Liver (tissue), 7 donors: ENCODE measurements at regions not wholly inside any gene's neighbourhood (a gene's known extent, or its start where the extent isn't known, plus 50 kb on each side); places are given as distances from the start of the nearest gene placed in this dataset.
"Not testable (repeated sequence)": the region's sequence is repeated elsewhere in the genome, so short reads cannot be mapped to it uniquely, and the experiment has no call there.

Experiments
- DNase-seq: peaks from one replicate; pipeline ENCODE4 v3.0.0-alpha.2; 2017; ENCODE audit warnings: low spot score
- H3K27ac ChIP-seq, 2 donors: one replicate each; pipeline ENCODE4 v1.7.0; 2013; ENCODE audit warnings: inconsistent platforms in 2 of 2, low read length in 2 of 2, control low read depth in 1 of 2, low read depth in 1 of 2, mild to moderate bottlenecking in 1 of 2
- H3K27me3 ChIP-seq, 4 donors: one replicate each; pipeline versions ENCODE4 v1.6.1 to v1.7.0; 2013; ENCODE audit warnings: low read length in 3 of 4, inconsistent platforms in 1 of 4, mild to moderate bottlenecking in 1 of 4, moderate library complexity in 1 of 4; ENCODE audit not compliant: control insufficient read depth in 4 of 4, insufficient read depth in 4 of 4
- H3K36me3 ChIP-seq, 4 donors: one replicate each; pipeline versions ENCODE4 v1.6.1 to v1.7.0; 2013; ENCODE audit warnings: low read length in 3 of 4, mild to moderate bottlenecking in 3 of 4, low read depth in 1 of 4, moderate library complexity in 1 of 4; ENCODE audit not compliant: control insufficient read depth in 4 of 4, insufficient read depth in 3 of 4
- H3K4me1 ChIP-seq, 4 donors: one replicate each; pipeline versions ENCODE4 v1.6.1 to v1.7.0; 2013; ENCODE audit warnings: low read length in 3 of 4, mild to moderate bottlenecking in 3 of 4, moderate library complexity in 1 of 4; ENCODE audit not compliant: control insufficient read depth in 4 of 4, insufficient read depth in 4 of 4
- H3K4me3 ChIP-seq, 3 donors: one replicate each; pipeline versions ENCODE4 v1.6.1 to v1.7.0; 2013; ENCODE audit warnings: low read length in 3 of 3, control low read depth in 1 of 3, low read depth in 1 of 3, mild to moderate bottlenecking in 1 of 3
- H3K9ac ChIP-seq, 2 donors: one replicate each; pipeline ENCODE4 v1.7.0; 2013; ENCODE audit warnings: low read length in 2 of 2, mild to moderate bottlenecking in 2 of 2, moderate library complexity in 2 of 2, control low read depth in 1 of 2, low read depth in 1 of 2
- H3K9me3 ChIP-seq, 4 donors: one replicate each; pipeline versions ENCODE4 v1.6.1 to v1.7.0; 2013; ENCODE audit warnings: low read length in 3 of 4; ENCODE audit not compliant: control insufficient read depth in 4 of 4
- EGR1 ChIP-seq, 2 donors: IDR thresholded peaks; 2 replicates each; pipeline ENCODE4 v1.6.1; 2016 to 2018; ENCODE audit warnings: antibody characterized with exemption in 2 of 2, low read depth in 2 of 2
- FOXA1 ChIP-seq: IDR thresholded peaks from 2 replicates; pipeline ENCODE4 v1.6.1; 2016; ENCODE audit warnings: antibody characterized with exemption
- FOXA2 ChIP-seq: IDR thresholded peaks from 2 replicates; pipeline ENCODE4 v1.6.1; 2016; ENCODE audit warnings: antibody characterized with exemption
- GABPA ChIP-seq, 2 donors: IDR thresholded peaks in 1 of 2; conservative IDR thresholded peaks in 1 of 2; 2 replicates each; pipeline ENCODE4 v1.6.1; 2016; ENCODE audit warnings: antibody characterized with exemption in 2 of 2, mild to moderate bottlenecking in 1 of 2, moderate library complexity in 1 of 2
- HNF4A ChIP-seq, 2 donors: conservative IDR thresholded peaks; 2 replicates each; pipeline ENCODE4 v1.6.1; 2016; ENCODE audit warnings: antibody characterized with exemption in 2 of 2, mild to moderate bottlenecking in 2 of 2
- HNF4G ChIP-seq: IDR thresholded peaks from 2 replicates; pipeline ENCODE4 v1.6.1; 2016; ENCODE audit warnings: antibody characterized with exemption
- JUND ChIP-seq, 2 donors: IDR thresholded peaks; 2 replicates each; pipeline ENCODE4 v1.6.1; 2016; ENCODE audit warnings: antibody characterized with exemption in 2 of 2
- MAX ChIP-seq: IDR thresholded peaks from 2 replicates; pipeline ENCODE4 v1.6.1; 2016; ENCODE audit warnings: antibody characterized with exemption
- NR2F2 ChIP-seq: IDR thresholded peaks from 2 replicates; pipeline ENCODE4 v1.6.1; 2016; ENCODE audit warnings: antibody characterized with exemption
- RAD21 ChIP-seq, 2 donors: IDR thresholded peaks; 2 replicates each; pipeline ENCODE4 v1.6.1; 2016; ENCODE audit warnings: antibody characterized with exemption in 2 of 2, mild to moderate bottlenecking in 2 of 2
- REST ChIP-seq: IDR thresholded peaks from 2 replicates; pipeline ENCODE4 v1.6.1; 2016; ENCODE audit warnings: antibody characterized with exemption, mild to moderate bottlenecking
- RXRA ChIP-seq, 2 donors: IDR thresholded peaks; 2 replicates each; pipeline ENCODE4 v1.6.1; 2017 to 2018; ENCODE audit warnings: antibody characterized with exemption in 2 of 2, mild to moderate bottlenecking in 1 of 2
- SP1 ChIP-seq: IDR thresholded peaks from 2 replicates; pipeline ENCODE4 v1.6.1; 2018; ENCODE audit warnings: antibody characterized with exemption, mild to moderate bottlenecking
- YY1 ChIP-seq: IDR thresholded peaks from 2 replicates; pipeline ENCODE4 v1.6.1; 2016; ENCODE audit warnings: antibody characterized with exemption, mild to moderate bottlenecking
- WGBS: extraction: QIAGEN DNeasy Blood & Tissue Kit; methylation state at CpG from one replicate; pipeline ENCODE4 v1.1.7; 2013; 5-methylcytosine and 5-hydroxymethylcytosine counted together
- TF ChIP-seq, protein P1 (sequence below): IDR thresholded peaks from 2 replicates; pipeline ENCODE4 v1.6.1; 2016; ENCODE audit warnings: antibody characterized with exemption
- TF ChIP-seq, protein P2 (sequence below): IDR thresholded peaks from 2 replicates; pipeline ENCODE4 v1.6.1; 2016; ENCODE audit warnings: antibody characterized with exemption
- donor health status: healthy.
- donor health status: healthy.
- donor health status: healthy.
- donor health status: healthy.

DNA sequence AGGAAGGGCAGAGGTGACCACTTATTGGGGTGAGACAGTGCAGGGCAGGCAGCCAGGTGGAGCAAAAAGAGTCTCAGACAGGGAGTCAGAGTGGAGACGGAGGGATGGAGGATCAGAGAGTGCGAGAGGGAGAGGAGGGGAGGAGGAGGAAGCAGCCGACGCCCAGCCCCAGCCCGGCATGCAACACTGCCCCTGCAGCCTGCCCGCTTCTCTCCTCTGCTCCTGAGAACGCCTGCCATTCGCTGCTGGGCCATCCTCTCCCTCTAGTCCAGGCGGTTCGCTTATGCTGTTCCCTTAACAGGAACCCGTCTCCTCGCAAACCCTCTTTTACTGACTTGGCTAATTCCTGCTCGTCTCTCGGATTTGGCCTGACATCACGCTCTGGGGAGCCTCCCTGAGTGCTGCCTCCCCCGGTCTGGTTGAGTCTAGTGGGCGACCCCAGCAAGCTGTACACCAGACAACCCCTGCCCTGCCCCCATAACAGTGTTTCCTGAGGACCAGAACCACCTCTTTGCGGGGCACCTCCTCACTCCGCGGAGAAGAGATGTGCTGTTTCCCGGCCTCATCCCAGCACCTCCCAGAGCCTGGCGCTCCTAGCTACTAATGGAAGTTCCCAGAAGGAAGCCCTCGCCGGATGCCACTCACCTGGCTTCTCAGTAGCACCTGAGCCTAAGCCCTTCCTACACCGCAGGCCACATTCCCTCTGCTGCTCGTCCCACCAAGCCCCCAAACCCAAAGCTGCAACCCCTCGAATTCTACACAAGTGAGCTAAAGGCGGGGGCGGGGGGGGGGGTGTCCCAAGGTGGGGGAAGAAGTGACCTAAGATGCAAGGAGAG is 61.2 kb upstream of the CCL1 start:
- Histone ChIP-seq H3K36me3 (no peaks in the 10 kb centered on the region), H3K27me3 (peaks cover 0 to 7% (median 0%) of the 10 kb centered on the region in 4 donors), H3K4me3 (no peak overlapping the region), H3K9me3 (no peaks in the 10 kb centered on the region), H3K9ac (no peak overlapping the region), H3K4me1 (no peaks in the 10 kb centered on the region), H3K27ac (no peak overlapping the region)
- no peak for DNase-seq
- 19% methylated on average over 29 of the region's 29 CpGs for WGBS
- no peak for TF ChIP-seq FOXA2
- no peak for TF ChIP-seq NR2F2
- no peak for TF ChIP-seq GABPA (IDR thresholded peaks at IDR 0.05 in 1 of 2, conservative IDR thresholded peaks at IDR 0.05 in 1 of 2)
- TF ChIP-seq RAD21 (IDR thresholded peaks at IDR 0.05): no peak
- TF ChIP-seq, protein P1, sequence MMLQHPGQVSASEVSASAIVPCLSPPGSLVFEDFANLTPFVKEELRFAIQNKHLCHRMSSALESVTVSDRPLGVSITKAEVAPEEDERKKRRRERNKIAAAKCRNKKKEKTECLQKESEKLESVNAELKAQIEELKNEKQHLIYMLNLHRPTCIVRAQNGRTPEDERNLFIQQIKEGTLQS: no peak
- TF ChIP-seq RXRA (IDR thresholded peaks at IDR 0.05): no peak
- TF ChIP-seq HNF4G: no peak
- no peak for TF ChIP-seq REST
- TF ChIP-seq FOXA1: no peak
- no peak for TF ChIP-seq SP1
- no peak for TF ChIP-seq HNF4A (conservative IDR thresholded peaks at IDR 0.05)
- TF ChIP-seq EGR1 (IDR thresholded peaks at IDR 0.05; ENCODE audit: low read depth in 2 of 2): no peak

DNA sequence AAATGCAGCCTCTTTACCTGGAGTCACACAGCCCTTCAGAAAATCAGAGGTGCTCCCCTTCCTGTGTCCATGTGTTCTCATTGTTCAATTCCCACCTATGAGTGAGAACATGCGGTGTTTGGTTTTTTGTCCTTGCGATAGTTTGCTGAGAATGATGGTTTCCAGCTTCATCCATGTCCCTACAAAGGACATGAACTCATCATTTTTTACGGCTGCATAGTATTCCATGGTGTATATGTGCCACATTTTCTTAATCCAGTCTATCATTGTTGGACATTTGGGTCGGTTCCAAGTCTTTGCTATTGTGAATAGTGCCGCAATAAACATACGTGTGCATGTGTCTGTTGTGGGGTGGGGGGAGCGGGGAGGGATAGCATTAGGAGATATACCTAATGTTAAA is 60.3 kb upstream of the CCL1 start:
- not testable (repeated sequence) for H3K4me1 ChIP-seq, H3K27ac ChIP-seq, H3K27me3 ChIP-seq, H3K9me3 ChIP-seq, DNase-seq, H3K36me3 ChIP-seq, H3K9ac ChIP-seq, H3K4me3 ChIP-seq
- 82% methylated on average over 5 of the region's 7 CpGs for WGBS

DNA sequence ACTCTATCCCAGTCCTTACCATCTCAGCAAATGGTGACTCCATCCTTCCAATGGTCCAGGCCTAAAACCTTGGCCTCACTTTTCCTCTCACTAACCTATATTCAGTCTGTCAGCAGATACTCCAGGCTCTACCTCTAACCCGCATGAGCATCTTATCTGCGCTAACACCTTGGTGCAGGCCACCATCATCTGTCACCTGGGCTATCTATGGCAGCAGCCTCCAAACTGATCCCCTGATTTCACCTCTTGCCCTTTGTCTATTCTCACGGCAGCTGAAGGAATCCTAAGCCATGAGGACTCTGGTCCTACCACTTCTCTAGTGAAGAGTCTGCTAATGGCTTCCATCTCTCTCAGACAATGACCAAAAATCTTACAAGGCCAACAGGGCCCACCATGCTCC is 57.9 kb upstream of the CCL1 start:
- peaks cover 0 to 9% (median 1%) of the 10 kb centered on the region in 4 donors for H3K27me3 ChIP-seq
- 73% methylated on average over 3 of the region's 3 CpGs for whole genome bisulfite sequencing
- H3K4me1 ChIP-seq: no peaks in the 10 kb centered on the region
- no peaks in the 10 kb centered on the region for H3K36me3 ChIP-seq
- H3K9ac ChIP-seq: no peak overlapping the region
- no peak overlapping the region for H3K4me3 ChIP-seq
- no peak overlapping the region for H3K27ac ChIP-seq
- DNase-seq: no peak
- no peaks in the 10 kb centered on the region for H3K9me3 ChIP-seq
- TF ChIP-seq MAX: no peak
- TF ChIP-seq YY1: no peak
- no peak for TF ChIP-seq JUND (IDR thresholded peaks at IDR 0.05)
- TF ChIP-seq, protein P2, sequence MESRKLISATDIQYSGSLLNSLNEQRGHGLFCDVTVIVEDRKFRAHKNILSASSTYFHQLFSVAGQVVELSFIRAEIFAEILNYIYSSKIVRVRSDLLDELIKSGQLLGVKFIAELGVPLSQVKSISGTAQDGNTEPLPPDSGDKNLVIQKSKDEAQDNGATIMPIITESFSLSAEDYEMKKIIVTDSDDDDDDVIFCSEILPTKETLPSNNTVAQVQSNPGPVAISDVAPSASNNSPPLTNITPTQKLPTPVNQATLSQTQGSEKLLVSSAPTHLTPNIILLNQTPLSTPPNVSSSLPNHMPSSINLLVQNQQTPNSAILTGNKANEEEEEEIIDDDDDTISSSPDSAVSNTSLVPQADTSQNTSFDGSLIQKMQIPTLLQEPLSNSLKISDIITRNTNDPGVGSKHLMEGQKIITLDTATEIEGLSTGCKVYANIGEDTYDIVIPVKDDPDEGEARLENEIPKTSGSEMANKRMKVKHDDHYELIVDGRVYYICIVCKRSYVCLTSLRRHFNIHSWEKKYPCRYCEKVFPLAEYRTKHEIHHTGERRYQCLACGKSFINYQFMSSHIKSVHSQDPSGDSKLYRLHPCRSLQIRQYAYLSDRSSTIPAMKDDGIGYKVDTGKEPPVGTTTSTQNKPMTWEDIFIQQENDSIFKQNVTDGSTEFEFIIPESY: no peak
- TF ChIP-seq RAD21 (IDR thresholded peaks at IDR 0.05): no peak
- no peak for TF ChIP-seq REST
- no peak for TF ChIP-seq RXRA (IDR thresholded peaks at IDR 0.05)
- no peak for TF ChIP-seq FOXA2
